ENCODE measurements at regions not wholly inside any gene's neighbourhood (a gene's known extent, or its start where the extent isn't known, plus 50 kb on each side); places are given as distances from the start of the nearest gene placed in this dataset.
"Not testable (repeated sequence)": the region's sequence is repeated elsewhere in the genome, so short reads cannot be mapped to it uniquely, and the experiment has no call there.

DNA sequence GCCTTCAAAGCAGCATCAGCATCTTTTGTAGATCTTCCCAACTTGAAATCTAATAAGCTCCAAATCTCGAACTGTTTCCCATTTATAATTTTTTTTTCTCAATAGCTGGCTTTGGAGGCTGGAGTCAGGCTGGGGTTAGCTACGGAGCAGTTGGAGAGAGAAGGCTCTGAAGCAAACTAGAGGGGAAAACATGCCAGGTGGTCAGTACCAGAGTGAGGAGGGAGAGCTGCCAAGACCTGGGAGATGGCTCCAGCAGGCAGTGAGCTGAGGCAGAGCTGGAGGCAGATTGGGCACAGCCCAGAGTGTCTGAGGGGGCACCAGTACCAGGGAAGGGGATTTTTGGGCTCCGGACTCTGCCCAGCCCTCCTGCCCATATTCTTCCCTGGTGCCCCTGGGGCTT is 311.2 kb downstream of the RPLP1 start:
- TF ChIP-seq, protein P1, sequence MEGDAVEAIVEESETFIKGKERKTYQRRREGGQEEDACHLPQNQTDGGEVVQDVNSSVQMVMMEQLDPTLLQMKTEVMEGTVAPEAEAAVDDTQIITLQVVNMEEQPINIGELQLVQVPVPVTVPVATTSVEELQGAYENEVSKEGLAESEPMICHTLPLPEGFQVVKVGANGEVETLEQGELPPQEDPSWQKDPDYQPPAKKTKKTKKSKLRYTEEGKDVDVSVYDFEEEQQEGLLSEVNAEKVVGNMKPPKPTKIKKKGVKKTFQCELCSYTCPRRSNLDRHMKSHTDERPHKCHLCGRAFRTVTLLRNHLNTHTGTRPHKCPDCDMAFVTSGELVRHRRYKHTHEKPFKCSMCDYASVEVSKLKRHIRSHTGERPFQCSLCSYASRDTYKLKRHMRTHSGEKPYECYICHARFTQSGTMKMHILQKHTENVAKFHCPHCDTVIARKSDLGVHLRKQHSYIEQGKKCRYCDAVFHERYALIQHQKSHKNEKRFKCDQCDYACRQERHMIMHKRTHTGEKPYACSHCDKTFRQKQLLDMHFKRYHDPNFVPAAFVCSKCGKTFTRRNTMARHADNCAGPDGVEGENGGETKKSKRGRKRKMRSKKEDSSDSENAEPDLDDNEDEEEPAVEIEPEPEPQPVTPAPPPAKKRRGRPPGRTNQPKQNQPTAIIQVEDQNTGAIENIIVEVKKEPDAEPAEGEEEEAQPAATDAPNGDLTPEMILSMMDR (IDR thresholded peaks at IDR 0.05; ENCODE audit: insufficient read depth, low read depth, low read length), result no peak
- H3K4me3 ChIP-seq (ENCODE audit: low read depth, low read length), result no peak overlapping the region
- DNase-seq (ENCODE audit: low read depth), result no peak

DNA sequence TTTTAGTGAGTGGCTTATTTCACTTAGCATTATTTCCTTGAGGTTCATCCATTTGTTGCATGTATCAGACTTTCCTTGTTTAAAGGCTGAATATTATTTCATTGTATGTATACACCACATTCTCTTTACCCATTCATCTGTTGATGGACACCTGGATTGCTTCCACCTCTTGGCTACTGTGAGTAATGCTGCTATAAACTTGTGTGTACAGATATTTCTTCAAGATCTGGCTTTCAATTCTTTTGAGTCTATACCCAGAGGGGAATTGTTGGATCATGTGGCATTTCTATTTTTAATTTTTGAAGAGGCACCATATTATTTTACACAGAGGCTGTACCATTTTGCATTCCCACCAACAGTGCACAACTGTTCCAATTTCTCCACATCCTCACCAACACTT is 313.5 kb downstream of the RPLP1 start:
- H3K4me3 ChIP-seq (ENCODE audit: low read depth, low read length), result no peak overlapping the region
- no peak for DNase-seq (ENCODE audit: low read depth)
- TF ChIP-seq, protein P1 (IDR thresholded peaks at IDR 0.05; ENCODE audit: insufficient read depth, low read depth, low read length), result no peak

DNA sequence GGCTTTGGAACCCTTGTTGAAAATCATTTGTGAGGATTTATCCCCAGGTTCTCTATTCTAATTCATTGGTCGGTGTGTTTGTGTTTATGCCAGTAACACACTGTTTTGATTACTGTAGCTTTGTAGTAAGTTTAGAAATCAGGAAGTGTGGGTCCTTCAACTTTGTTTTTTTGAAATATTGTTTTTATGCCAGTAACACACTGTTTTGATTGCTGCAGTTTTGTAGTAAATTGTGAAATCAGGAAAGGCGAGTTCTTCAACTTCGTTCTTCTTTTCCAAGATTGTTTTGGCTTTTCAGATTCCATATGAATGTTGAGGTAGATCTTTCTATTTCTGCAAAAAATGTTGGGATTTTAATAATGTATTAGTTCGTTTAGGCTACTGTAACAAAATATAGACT is 314.6 kb downstream of the RPLP1 start:
- TF ChIP-seq, protein P1 (IDR thresholded peaks at IDR 0.05; ENCODE audit: insufficient read depth, low read depth, low read length), result no peak
- DNase-seq (ENCODE audit: low read depth), result no peak
- H3K4me3 ChIP-seq (ENCODE audit: low read depth, low read length), result no peak overlapping the region

DNA sequence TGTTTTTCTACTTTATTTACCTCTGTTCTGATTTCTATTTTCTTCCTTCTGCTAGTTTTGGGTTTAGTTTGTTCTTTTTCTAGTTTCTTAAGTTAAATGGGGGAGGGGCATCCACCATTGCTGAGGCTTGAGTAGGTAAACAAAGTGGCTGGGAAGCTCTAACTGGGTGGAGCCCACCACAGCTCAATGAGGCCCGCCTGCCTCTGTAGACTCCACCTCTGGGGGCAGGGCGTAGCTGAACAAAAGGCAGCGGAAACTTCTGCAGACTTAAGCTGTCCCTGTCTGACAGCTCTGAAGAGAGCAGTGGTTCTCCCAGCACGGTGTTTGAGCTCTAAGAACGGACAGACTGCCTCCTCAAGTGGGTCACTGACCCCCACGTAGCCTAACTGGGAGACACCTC is 316.7 kb downstream of the RPLP1 start:
- not testable (repeated sequence) for DNase-seq (ENCODE audit: low read depth); H3K4me3 ChIP-seq (ENCODE audit: low read depth, low read length)

DNA sequence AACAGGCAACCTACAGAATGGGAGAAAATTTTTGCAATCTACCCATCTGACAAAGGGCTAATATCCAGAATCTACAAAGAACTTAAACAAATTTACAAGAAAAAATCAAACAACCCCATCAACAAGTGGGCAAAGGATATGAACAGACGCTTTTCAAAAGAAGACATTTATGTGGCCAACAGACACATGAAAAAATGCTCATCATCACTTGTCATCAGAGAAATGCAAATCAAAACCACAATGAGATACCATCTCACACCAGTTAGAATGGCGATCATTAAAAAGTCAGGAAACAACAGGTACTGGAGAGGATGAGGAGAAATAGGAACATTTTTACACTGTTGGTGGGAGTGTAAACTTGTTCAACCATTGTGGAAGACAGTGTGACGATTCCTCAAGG is 321.6 kb downstream of the RPLP1 start:
- not testable (repeated sequence) for DNase-seq (ENCODE audit: low read depth); H3K4me3 ChIP-seq (ENCODE audit: low read depth, low read length)

DNA sequence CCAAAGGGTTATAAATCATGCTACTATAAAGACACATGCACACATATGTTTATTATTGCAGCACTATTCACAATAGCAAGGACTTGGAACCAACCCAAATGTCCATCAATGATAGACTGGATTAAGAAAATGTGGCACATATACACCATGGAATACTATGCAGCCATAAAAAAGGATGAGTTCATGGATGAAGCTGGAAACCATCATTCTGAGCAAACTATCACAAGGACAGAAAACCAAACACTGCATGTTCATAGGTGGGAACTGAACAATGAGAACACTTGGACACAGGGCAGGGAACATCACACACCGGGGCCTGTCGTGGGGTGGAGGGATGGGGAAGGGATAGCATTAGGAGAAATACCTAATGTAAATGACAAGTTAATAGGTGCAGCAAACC is 322.1 kb downstream of the RPLP1 start:
- not testable (repeated sequence) for H3K4me3 ChIP-seq (ENCODE audit: low read depth, low read length); DNase-seq (ENCODE audit: low read depth)

DNA sequence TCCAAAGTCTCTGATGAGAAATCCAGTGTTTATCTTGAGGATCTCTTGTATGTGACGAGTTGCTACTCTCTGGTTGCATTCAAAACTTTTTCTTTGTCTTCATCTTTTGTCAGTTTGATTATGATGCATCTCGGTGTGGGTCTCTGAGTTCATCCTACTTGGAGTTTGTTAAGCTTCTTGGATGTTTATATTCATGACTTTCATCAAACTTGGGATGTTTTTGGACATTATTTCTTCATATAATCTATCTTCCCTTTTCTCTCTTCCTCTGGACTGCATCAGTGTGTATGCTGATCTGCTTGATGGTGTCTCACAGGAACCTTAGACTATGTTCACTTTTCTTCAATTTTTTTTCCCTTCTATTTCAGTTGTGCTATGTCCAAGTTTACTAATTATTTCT is 320.4 kb downstream of the TLE3 start:
- H3K4me3 ChIP-seq (ENCODE audit: low read depth, low read length), result no peak overlapping the region
- TF ChIP-seq, protein P1 (IDR thresholded peaks at IDR 0.05; ENCODE audit: insufficient read depth, low read depth, low read length), result no peak
- no peak for DNase-seq (ENCODE audit: low read depth)

DNA sequence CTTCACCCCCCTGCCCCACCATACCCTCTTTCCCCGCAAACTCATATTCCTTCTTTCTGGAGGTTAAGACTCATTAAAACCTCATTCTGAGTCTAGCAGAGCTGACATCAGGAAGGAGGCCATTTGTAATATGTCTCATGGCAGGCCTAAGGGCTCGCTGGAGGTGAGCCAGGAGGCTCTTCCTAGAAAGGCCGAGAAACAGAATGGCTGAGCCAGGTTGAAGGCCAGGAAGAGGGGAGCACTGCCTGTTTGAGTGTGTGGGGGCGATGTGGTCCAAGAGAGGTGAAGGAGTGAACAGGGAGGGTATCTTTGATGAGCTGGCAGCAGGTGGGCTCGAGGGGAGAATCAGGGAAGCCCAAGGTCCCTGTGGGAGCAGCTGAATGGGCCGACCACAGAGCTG is 317.3 kb downstream of the TLE3 start:
- H3K4me3 ChIP-seq (ENCODE audit: low read depth, low read length), result no peak overlapping the region
- DNase-seq (ENCODE audit: low read depth), result no peak
- TF ChIP-seq, protein P1 (IDR thresholded peaks at IDR 0.05; ENCODE audit: insufficient read depth, low read depth, low read length), result no peak

DNA sequence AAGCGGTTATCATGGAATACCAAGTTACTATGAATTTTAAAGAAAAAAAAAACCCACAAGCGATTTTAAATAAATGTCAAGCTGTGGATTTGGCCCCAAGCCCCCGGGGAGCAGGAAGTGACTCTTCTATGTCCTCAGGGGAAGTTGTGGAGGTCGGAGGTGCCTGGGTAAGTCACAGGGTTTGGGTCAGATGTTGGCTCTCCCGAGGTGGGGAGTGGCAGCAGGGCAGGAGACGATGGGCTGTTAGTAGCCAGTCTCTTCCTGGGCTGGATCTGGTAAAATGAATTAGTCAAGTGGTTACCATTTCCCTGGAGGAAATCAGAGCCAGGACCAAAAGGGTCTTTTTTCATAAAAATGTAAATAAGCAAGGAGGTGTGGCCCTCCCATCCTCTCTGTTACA is 316.7 kb downstream of the TLE3 start:
- DNase-seq (ENCODE audit: low read depth), result no peak
- no peak overlapping the region for H3K4me3 ChIP-seq (ENCODE audit: low read depth, low read length)
- TF ChIP-seq, protein P1 (IDR thresholded peaks at IDR 0.05; ENCODE audit: insufficient read depth, low read depth, low read length), result no peak

Data from fibroblast of villous mesenchyme (primary cell).